Aorta (tissue), 5 donors: ENCODE measurements at regions not wholly inside any gene's neighbourhood (a gene's known extent, or its start where the extent isn't known, plus 50 kb on each side); places are given as distances from the start of the nearest gene placed in this dataset.
A peak's percentile ranks its signal among the peaks of the same experiment; 100 is the strongest.

Experiments
- ATAC-seq: fragments of 200-7000 bp; cut with Tn5 transposase; one replicate; pipeline ENCODE4 v1.9.1; 2022; ENCODE audit warnings: moderate library complexity; ENCODE audit not compliant: low FRiP score
- DNase-seq, 2 donors: peaks; one replicate each; pipeline ENCODE4 v3.0.0-alpha.2; 2020
- H3K27ac ChIP-seq, 2 donors: one replicate each; pipeline ENCODE4 v1.5.1; 2013; ENCODE audit warnings: low read length in 2 of 2, mild to moderate bottlenecking in 2 of 2, moderate library complexity in 2 of 2, control low read depth in 1 of 2, inconsistent platforms in 1 of 2, low read depth in 1 of 2
- H3K27me3 ChIP-seq, 2 donors: one replicate each; pipeline ENCODE4 v1.6.1; 2013; ENCODE audit warnings: control low read depth in 1 of 2, low read length in 1 of 2, mild to moderate bottlenecking in 1 of 2, moderate library complexity in 1 of 2; ENCODE audit not compliant: insufficient read depth in 2 of 2, control insufficient read depth in 1 of 2
- H3K36me3 ChIP-seq, 2 donors: one replicate each; pipeline ENCODE4 v1.6.1; 2013; ENCODE audit warnings: control low read depth in 1 of 2, low read length in 1 of 2, mild to moderate bottlenecking in 1 of 2; ENCODE audit not compliant: insufficient read depth in 2 of 2, control insufficient read depth in 1 of 2
- H3K4me1 ChIP-seq, 2 donors: one replicate each; pipeline ENCODE4 v1.6.1; 2013; ENCODE audit warnings: low read length in 2 of 2, control low read depth in 1 of 2, mild to moderate bottlenecking in 1 of 2, moderate library complexity in 1 of 2; ENCODE audit not compliant: insufficient read depth in 2 of 2, control insufficient read depth in 1 of 2
- H3K4me3 ChIP-seq, 2 donors: one replicate each; pipeline ENCODE4 v1.5.1; 2013; ENCODE audit warnings: low read length in 2 of 2, control low read depth in 1 of 2, mild to moderate bottlenecking in 1 of 2
- H3K9me3 ChIP-seq: one replicate; pipeline ENCODE4 v1.6.1; 2013; ENCODE audit warnings: mild to moderate bottlenecking, low read length; ENCODE audit not compliant: control insufficient read depth
- WGBS, 2 donors: extraction: QIAGEN DNeasy Blood & Tissue Kit; methylation state at CpG; one replicate each; pipeline ENCODE4 v1.1.7; 2013; 5-methylcytosine and 5-hydroxymethylcytosine counted together
- intact Hi-C, 2 donors: fragments of 100-400 bp; cut with DNase I; formaldehyde crosslinking; loops; one replicate each; pipeline versions ENCODE4 v1.14.2 to v1.15.0; 2022
- donor health status: healthy with polysubstance abuse.
- donor health status: Bipolar disorder and iron deficiency.
- donor health status: DM: no; HTN: no; CAD: no.
- donor health status: DM: no; HTN: no; CAD: no.
- donor health status: DM: yes; HTN: yes; CAD: no.

DNA sequence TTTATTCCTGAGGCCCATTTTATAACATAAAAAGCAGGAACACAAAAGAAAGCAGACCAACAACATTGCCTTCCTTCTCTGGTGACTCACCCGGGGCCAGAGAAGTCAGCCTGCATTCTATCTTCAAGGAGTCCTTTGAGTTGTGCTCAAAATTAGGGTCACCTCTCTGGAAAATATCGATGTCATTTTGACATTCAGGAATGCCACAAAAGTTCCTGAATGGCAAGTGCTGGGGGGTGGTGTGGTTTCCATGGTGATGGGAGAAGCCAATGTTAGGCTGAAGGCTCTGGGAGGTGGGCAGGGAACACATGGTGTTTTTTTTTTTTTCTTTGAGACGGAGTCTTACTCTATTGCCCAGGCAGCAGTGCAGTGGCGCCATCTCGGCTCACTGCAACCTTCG, 159.6 kb downstream of the HAPSTR1 start:
- Histone ChIP-seq H3K9me3 (peaks cover 3% of the 10 kb centered on the region), H3K36me3 (no peaks in the 10 kb centered on the region), H3K4me1 (no peaks in the 10 kb centered on the region), H3K4me3 (no peak overlapping the region), H3K27ac (no peak overlapping the region), H3K27me3 (no peaks in the 10 kb centered on the region)
- DNase-seq: no peak
- ATAC-seq: no peak
- WGBS, 2 donors: 65 to 72% methylated on average over 6 of the region's 6 CpGs
- intact Hi-C loops: no loop called here

DNA sequence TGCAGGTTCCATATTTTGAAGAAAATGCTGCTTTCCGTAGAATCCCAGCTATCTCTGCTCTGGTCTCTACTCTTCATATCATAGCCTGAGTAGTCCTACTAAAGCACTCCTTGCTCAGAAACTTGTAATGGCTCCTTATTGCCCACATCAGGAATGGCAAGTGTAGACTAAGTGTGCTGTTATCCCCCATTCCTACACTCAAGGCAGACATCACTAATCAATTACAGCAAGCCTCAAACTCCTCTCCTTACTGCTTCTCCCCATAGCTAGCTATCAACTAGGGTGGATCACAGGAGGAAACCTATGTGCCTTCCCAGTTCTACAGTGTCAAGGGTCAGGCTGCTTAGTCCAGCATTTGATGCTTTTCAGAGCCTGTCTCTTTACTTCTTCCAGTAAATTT, 163.4 kb downstream of the HAPSTR1 start:
- H3K27me3 ChIP-seq: no peaks in the 10 kb centered on the region
- no peak for ATAC-seq
- no peak overlapping the region for H3K4me3 ChIP-seq
- intact Hi-C loops: no loop called here
- no peaks in the 10 kb centered on the region for H3K36me3 ChIP-seq
- peaks cover 3% of the 10 kb centered on the region for H3K9me3 ChIP-seq
- WGBS, 2 donors: 65 to 96% methylated on average over 1 of the region's 1 CpG
- DNase-seq: no peak
- no peaks in the 10 kb centered on the region for H3K4me1 ChIP-seq
- no peak overlapping the region for H3K27ac ChIP-seq

DNA sequence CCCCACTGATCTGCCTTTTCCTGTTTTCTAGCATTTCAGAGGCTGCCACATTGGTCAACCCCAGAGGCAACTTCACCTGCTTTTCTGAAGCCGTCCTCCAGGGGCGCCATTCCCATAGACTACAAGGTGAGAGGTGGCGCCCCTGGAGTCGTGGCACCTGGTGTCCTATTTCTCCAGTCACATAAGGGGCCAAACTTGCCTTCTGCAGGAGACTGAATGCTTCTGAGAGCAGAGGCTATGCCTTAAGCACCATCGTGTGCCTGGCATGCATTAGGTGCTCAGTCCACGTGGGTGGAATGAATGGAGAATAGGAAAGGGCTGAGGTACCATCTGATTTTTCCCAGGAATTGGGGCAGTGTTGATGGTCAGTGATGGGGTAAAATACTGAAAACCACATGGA, 164.8 kb downstream of the HAPSTR1 start:
- ATAC-seq: no peak
- H3K4me1 ChIP-seq: no peaks in the 10 kb centered on the region
- H3K4me3 ChIP-seq: no peak overlapping the region
- no peak overlapping the region for H3K27ac ChIP-seq
- intact Hi-C loops: no loop called here
- no peak for DNase-seq
- no peaks in the 10 kb centered on the region for H3K36me3 ChIP-seq
- no peaks in the 10 kb centered on the region for H3K27me3 ChIP-seq
- WGBS, 2 donors: 23 to 30% methylated on average over 6 of the region's 6 CpGs
- peaks cover 3% of the 10 kb centered on the region for H3K9me3 ChIP-seq

DNA sequence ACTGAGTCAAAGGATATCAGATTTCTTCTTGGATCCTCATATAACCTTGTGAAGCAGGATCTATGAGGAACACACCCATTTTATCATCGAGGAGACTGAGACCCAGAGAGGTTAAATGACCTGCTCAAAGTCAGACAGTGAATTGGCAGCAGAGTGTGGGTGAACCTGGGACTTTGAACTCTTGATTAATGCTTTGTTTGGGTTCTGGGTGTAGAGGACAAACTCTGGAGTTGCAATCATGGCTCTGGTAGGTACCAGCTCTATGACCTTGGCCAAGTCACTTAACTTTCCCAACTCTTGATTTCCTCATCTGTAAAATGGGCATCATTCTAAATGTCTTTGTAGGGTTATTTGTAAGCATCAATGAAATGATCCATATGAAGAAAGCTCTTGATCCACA, 166.4 kb downstream of the HAPSTR1 start:
- Histone ChIP-seq H3K36me3 (no peaks in the 10 kb centered on the region), H3K4me1 (no peaks in the 10 kb centered on the region), H3K27me3 (no peaks in the 10 kb centered on the region), H3K9me3 (peaks cover 3% of the 10 kb centered on the region), H3K4me3 (no peak overlapping the region), H3K27ac (no peak overlapping the region)
- ATAC-seq (no peak), DNase-seq (no peak)
- intact Hi-C loops: no loop called here
- WGBS, 2 donors: 78 to 100% methylated on average over 1 of the region's 1 CpG

DNA sequence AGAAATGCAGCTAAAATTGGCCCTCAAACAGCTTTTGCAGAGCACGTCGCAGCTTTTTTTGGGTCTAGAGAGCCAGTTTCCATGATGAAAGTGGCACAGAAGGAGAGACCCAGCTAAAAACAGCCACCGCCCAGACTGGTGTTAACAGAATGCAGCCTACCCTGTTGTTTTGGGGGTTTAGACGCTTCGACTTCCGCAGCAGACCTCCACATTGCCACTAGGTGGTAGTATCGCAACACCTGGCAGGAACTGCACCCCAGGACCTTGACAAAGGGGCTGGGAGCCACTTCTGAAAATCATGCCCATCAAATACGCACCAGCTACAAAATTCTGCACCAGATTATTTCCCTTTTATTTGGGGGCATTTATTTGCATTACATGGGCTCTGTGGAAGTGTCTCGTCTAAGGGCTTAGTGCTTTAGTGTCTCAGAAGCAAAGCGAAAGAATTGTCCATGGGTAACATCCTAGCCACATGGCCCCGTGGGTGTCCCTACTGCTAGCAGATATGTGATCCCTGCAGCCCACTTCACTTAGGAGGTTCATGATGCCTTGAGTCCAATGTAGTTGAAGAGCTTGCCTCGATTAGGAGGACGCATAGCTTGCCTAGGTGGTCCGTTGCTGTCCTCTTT, 167.1 kb downstream of the HAPSTR1 start:
- Histone ChIP-seq H3K4me3 (no peak overlapping the region), H3K27ac (no peak overlapping the region), H3K36me3 (no peaks in the 10 kb centered on the region), H3K9me3 (peaks cover 3% of the 10 kb centered on the region), H3K4me1 (no peaks in the 10 kb centered on the region), H3K27me3 (no peaks in the 10 kb centered on the region)
- ATAC-seq: no peak
- intact Hi-C loops: no loop called here
- no peak for DNase-seq
- WGBS, 2 donors: 59 to 61% methylated on average over 14 of the region's 14 CpGs

DNA sequence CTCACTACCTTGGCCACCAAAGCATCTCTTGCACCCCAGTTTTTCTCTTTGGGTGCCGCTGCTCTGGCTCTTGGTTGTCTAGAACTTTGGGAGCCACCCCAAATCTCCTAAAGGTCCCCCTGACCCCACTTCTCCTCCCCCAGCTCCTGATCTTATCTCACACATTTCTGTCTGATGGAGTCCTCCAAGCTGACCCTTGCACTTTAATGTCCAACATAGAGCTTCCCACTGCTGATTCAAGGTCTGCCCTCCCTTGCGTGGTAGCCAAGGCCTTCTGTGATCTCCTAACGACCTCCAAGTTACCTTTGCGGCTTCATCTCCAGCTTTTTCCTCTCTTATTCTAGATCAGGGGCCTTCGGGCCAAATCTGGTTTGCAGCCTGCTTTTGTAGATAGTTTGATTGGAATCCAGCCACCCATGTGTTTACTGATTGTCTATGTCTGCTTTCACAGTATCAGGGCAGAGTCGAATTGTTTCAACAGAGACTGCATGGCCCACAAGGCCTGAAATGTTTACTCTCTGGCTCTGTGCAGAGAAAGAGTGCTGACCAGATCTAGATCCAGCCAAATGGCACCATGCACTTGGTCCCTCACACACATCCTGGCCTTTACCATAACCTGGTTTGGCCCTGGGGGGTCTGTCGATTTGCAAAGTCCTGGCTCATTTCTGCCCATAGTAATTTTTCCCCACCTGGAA, 168.6 kb downstream of the HAPSTR1 start:
- ATAC-seq (peak; percentile 53), DNase-seq (no peak)
- Histone ChIP-seq H3K4me1 (no peaks in the 10 kb centered on the region), H3K9me3 (no peaks in the 10 kb centered on the region), H3K36me3 (no peaks in the 10 kb centered on the region), H3K27ac (no peak overlapping the region), H3K27me3 (no peaks in the 10 kb centered on the region), H3K4me3 (no peak overlapping the region)
- intact Hi-C loops: no loop called here
- WGBS, 2 donors: 45 to 51% methylated on average over 7 of the region's 7 CpGs

DNA sequence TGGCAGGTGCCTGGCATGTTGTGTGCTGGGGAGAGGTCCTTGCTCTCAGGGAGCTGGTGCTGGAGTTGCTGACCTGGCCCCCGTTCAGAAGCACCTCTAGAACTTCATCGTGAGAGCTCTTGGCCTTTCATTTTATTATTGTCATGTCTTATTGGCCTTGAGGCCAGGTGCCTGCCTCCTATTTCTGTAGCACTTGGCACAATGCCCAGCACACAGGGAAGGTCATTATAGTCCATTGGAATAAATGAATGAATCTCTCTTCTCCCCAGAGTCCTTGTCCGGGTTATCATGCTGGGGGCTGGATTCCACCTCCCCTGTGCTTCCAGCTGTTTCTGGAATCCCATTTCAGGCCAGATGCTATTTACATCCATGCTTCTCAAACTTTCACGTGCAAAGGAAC, 169.2 kb downstream of the HAPSTR1 start:
- H3K27ac ChIP-seq: no peak overlapping the region
- no peak for DNase-seq
- no peaks in the 10 kb centered on the region for H3K9me3 ChIP-seq
- H3K4me3 ChIP-seq: no peak overlapping the region
- ATAC-seq: no peak
- intact Hi-C loops: no loop called here
- H3K36me3 ChIP-seq: no peaks in the 10 kb centered on the region
- no peaks in the 10 kb centered on the region for H3K27me3 ChIP-seq
- WGBS, 2 donors: 27 to 48% methylated on average over 4 of the region's 4 CpGs
- no peaks in the 10 kb centered on the region for H3K4me1 ChIP-seq

DNA sequence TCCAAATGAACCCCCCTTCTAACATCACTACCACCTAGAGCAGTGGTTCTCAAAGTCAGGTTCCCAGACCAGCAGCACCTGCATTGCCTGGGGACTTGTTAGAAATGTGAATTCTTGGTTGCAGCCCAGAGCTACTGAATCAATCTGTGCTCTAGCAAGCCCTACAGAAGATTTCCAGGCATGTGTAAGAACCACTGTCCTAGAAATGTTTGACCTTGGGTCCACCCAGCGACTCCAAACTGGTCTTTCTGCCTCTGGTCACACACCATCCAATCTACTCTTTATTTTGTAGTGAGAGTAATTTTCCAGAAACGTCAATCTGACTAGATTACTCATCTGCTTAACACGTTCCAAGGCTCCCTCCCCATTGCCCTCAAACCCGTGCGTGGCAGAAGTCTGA, 169.9 kb downstream of the HAPSTR1 start:
- Histone ChIP-seq H3K4me3 (no peak overlapping the region), H3K4me1 (no peaks in the 10 kb centered on the region), H3K36me3 (no peaks in the 10 kb centered on the region), H3K27ac (no peak overlapping the region), H3K9me3 (no peaks in the 10 kb centered on the region), H3K27me3 (no peaks in the 10 kb centered on the region)
- intact Hi-C loops: no loop called here
- WGBS, 2 donors: 71 to 78% methylated on average over 5 of the region's 5 CpGs
- ATAC-seq (no peak), DNase-seq (no peak)

DNA sequence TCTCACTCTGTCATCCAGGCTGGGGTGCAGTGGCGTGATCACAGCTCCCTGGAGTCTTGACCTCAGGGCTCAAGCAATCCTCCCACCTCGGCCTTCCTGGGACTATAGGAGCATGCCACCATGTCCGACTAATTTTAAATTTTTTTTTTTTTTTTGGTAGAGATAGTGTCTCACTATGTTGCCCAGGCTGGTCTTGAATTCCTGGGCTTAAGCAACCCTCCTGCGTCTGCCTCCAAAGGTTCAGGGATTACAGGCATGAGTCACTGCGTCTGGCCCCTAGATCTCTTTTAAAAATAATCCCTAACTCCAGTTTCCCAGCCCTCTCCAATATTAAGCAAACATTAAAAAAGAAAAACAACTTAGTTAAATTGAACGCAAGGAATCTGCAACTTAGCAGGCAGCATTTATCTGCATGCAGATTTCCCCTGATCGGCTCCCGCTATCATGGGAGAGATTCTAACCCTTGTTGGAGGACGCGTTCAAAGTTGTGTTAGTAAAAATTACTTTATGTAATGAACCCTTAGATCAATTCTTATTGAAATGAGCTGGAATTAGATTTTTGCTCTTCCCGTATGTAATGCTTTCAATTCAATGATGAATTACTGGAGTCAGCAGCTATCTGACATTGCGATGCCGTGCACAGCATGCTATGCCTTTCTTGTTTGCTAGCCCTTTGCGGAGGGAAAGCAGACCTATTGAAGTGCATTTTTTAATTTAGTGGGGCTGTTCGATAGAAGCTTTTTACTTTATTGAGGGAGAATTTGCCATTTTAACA, 171.7 kb downstream of the HAPSTR1 start:
- Histone ChIP-seq H3K9me3 (no peaks in the 10 kb centered on the region), H3K4me1 (no peaks in the 10 kb centered on the region), H3K27ac (no peak overlapping the region), H3K4me3 (no peak overlapping the region), H3K27me3 (no peaks in the 10 kb centered on the region), H3K36me3 (no peaks in the 10 kb centered on the region)
- ATAC-seq (no peak), DNase-seq (no peak)
- intact Hi-C loops: no loop called here
- 33 to 36% methylated on average over 15 of the region's 15 CpGs for WGBS, 2 donors
